GM21786 (cell line): ENCODE measurements at regions not wholly inside any gene's neighbourhood (a gene's known extent, or its start where the extent isn't known, plus 50 kb on each side); places are given as distances from the start of the nearest gene placed in this dataset.

Source experiments
- ATAC-seq: cut with Tn5 transposase; IDR thresholded peaks from one replicate; pipeline ENCODE4 v1.9.1; 2021; ENCODE audit not compliant: unreplicated experiment

- ATAC-seq: no peak
These were observed 189.9 kb downstream of the ACER2 start for GRCh38 chr9:19598722-19599121.

GRCh38 chr9:19597176-19597575 is 188.4 kb downstream of the ACER2 start:
- no peak for ATAC-seq

- no peak for ATAC-seq
These were observed 186.2 kb downstream of the ACER2 start for GRCh38 chr9:19595003-19595402.

GRCh38 chr9:19587678-19588077 is 178.9 kb downstream of the ACER2 start:
- ATAC-seq: no peak

GRCh38 chr9:19583890-19584289 is 175.1 kb downstream of the ACER2 start:
- ATAC-seq: no peak

- no peak for ATAC-seq
These were observed 168.6 kb downstream of the ACER2 start for GRCh38 chr9:19577411-19577810.

- ATAC-seq: no peak
These were observed 160.1 kb downstream of the ACER2 start for GRCh38 chr9:19568946-19569345.

- ATAC-seq: no peak
These were observed 155.7 kb downstream of the ACER2 start for GRCh38 chr9:19564396-19565061.

GRCh38 chr9:19555214-19555613 is 146.4 kb downstream of the ACER2 start:
- ATAC-seq: no peak

- no peak for ATAC-seq
These were observed 145.7 kb downstream of the ACER2 start for GRCh38 chr9:19554529-19554928.

- no peak for ATAC-seq
These were observed 144.6 kb downstream of the ACER2 start for GRCh38 chr9:19553441-19553840.

GRCh38 chr9:19552282-19553105 is 143.7 kb downstream of the ACER2 start:
- ATAC-seq: no peak

- ATAC-seq: peak; percentile 51
These were observed 142.5 kb downstream of the ACER2 start for GRCh38 chr9:19551124-19551929.

GRCh38 chr9:19550009-19550408 is 141.2 kb downstream of the ACER2 start:
- ATAC-seq: no peak

GRCh38 chr9:19533373-19533772 is 124.6 kb downstream of the ACER2 start:
- no peak for ATAC-seq

GRCh38 chr9:19527663-19528062 is 118.9 kb downstream of the ACER2 start:
- no peak for ATAC-seq

GRCh38 chr9:19522558-19522957 is 113.7 kb downstream of the ACER2 start:
- no peak for ATAC-seq

- ATAC-seq: no peak
These were observed 112.4 kb downstream of the ACER2 start for GRCh38 chr9:19521205-19521604.

- ATAC-seq: no peak
These were observed 108.6 kb downstream of the ACER2 start for GRCh38 chr9:19517202-19517942.

GRCh38 chr9:19516348-19516747 is 107.5 kb downstream of the ACER2 start:
- ATAC-seq: no peak

GRCh38 chr9:19513671-19514275 is 105.0 kb downstream of the ACER2 start:
- ATAC-seq: no peak
